GM19025 (cell line): ENCODE measurements at regions not wholly inside any gene's neighbourhood (a gene's known extent, or its start where the extent isn't known, plus 50 kb on each side); places are given as distances from the start of the nearest gene placed in this dataset.

Source experiments
- ATAC-seq: cut with Tn5 transposase; IDR thresholded peaks from one replicate; pipeline ENCODE4 v1.9.1; 2021; ENCODE audit warnings: mild to moderate bottlenecking, low read depth, moderate library complexity; ENCODE audit not compliant: unreplicated experiment

- no peak for ATAC-seq
Measured at GRCh38 chr4:66647476-66647875, 897.8 kb downstream of the CENPC start.

GRCh38 chr4:66640233-66640990, 904.9 kb downstream of the CENPC start:
- ATAC-seq, result no peak

DNA sequence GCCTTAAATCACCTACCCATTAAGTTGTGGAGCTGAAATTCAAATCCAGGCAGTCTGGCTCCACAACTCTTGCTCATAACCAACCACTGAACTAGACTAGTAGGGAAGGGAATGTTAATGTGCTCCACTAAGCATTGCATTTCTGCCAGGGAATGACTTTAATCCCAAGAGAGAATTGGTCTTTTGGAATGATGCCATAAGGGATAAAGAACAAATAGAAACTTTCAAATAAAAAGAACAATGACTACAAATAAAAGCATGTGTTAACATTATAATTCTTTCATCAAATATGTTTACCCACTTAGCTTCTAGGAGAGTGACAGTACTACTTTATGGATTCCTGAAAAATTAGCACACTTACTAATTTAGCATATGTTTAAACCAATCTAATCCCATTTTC, 905.9 kb downstream of the CENPC start:
- ATAC-seq, result no peak

DNA sequence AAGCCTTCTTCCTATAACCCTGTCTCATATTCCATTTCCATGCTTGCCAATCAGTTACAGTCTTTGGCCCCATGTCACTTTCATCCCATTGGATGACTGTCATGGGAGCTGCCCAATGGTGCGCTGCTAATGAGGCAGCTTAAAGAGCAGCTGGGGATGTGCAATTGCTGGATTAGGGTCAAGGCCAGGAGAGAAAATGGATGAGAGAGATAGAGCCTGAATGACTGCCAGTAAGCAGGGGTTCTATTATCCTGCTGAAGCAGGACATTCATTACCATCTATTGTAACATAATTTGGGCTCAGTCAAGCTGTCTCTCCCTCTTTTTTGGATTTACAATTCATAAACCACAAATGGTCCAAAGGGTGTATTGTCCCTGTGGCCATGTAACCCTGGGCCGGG, 909.0 kb downstream of the CENPC start:
- ATAC-seq, result no peak

- ATAC-seq, result no peak
Measured at GRCh38 chr4:66633477-66633876, 911.8 kb downstream of the CENPC start.

GRCh38 chr4:66629927-66630326, 915.4 kb downstream of the CENPC start:
- ATAC-seq, result no peak

DNA sequence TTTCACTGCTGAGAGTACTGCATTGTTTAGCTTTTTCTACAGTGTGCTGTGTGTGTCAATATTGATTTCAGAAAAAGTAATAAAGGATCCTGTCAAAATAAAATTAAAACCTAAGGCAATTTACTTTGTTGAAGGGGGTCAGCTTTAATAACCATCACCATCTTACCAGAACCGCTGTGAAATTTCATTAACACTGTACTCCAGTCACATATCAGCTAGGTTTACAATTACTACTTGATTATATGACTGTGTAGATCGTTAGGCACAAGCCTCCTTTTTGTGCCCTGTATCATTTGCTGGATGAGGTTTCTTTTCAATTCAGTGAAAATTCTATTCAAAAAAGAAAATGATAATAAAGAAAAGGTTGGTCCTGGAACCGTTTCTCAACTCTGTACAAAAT, 917.2 kb downstream of the CENPC start:
- no peak for ATAC-seq

GRCh38 chr4:66625480-66625879, 919.8 kb downstream of the CENPC start:
- ATAC-seq, result no peak

- ATAC-seq, result no peak
Measured at GRCh38 chr4:66613591-66613990, 931.7 kb downstream of the CENPC start.

GRCh38 chr4:66609014-66609413, 936.3 kb downstream of the CENPC start:
- ATAC-seq, result no peak

DNA sequence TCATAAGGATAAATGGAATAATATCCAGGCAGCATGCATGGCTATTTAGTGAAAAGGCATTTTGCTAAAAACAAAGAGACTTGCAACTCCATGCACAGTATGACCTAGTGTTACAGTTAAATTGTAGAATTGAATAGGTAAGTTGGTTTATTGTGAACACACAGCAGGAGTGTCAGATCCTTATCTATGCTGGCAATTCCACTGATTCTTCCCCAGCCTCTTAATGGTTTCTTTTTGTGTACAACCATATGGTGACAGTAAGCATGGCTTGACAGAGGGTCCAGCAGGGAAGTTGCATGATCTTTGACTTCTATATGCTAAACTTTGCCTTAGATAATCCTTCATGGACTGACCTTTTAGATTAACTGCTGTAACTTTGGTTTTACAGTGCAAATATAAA, 936.6 kb upstream of the EPHA5 start:
- no peak for ATAC-seq

GRCh38 chr4:66606215-66606614, 935.9 kb upstream of the EPHA5 start:
- ATAC-seq, result no peak

DNA sequence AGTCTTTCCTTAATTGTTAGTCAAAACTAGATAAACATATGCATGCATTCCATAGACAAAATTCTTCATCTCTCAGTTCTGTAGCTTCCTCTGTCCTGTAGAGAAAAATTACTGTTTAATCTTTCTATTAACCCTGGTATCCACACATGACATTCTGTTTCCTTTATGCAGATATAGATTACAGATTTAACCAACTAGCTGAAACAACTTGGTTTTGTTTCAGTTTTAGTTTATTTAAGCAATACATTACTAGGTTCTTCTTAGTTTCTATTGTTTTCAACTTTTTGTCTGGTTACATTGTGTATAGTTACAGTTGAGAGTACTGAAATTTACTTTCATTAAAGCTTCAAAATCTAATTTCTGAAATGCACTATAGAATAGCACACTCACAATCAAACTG, 933.9 kb upstream of the EPHA5 start:
- ATAC-seq, result no peak

- no peak for ATAC-seq
Measured at GRCh38 chr4:66602622-66603021, 932.3 kb upstream of the EPHA5 start.

- ATAC-seq, result no peak
Measured at GRCh38 chr4:66591968-66592367, 921.7 kb upstream of the EPHA5 start.

DNA sequence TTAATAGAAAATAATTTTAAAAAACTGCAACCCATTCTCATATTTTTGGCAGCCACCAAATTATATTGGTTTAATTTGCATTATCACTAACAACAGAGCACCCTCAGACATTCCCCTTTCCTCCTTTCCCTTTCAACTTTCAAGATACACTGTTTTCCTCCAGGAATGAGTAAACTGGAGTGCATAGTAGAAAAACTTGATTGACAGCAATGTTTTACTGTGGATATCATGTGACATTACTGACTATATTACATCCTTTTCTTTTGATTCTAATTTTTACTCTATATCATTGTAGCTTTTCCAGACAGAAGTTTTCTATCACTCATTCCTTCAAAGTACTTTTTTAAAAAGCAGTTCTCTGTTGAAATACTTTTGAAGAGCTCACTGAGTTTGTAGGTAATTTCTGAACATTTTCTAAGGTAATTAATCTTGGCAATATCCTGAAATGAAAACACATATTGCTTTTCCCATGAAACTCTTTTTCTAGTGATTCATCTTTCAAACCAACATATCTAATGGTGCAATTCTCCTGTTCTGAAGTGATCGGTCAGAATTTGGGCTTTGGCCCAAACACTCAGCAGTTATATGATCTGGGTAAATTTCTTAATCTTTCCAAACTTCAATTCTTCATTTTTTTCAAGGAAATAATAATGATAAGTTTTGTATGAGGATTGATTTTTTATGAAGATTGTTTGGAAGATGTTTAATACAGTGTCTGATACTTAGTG, 920.4 kb upstream of the EPHA5 start:
- no peak for ATAC-seq

DNA sequence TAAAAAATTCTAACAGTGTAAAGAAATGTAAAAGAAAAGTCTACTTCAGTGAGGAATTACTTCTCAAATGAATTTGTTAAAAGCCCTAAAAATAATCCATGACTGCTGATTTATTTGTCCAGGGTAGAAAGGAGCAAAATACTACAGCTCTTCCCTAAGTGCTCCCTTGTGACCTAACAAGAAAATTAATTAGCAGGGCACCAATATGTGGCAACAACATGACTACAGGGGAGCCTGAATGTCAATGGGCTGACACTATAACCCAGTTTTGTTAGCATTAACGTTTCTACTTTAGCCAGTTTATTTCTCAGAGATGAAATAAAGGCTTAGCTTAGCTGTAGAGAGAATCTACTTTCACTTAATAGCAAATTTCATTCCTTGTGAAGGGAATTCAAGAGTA, 918.9 kb upstream of the EPHA5 start:
- no peak for ATAC-seq

- no peak for ATAC-seq
Measured at GRCh38 chr4:66585767-66586166, 915.5 kb upstream of the EPHA5 start.

DNA sequence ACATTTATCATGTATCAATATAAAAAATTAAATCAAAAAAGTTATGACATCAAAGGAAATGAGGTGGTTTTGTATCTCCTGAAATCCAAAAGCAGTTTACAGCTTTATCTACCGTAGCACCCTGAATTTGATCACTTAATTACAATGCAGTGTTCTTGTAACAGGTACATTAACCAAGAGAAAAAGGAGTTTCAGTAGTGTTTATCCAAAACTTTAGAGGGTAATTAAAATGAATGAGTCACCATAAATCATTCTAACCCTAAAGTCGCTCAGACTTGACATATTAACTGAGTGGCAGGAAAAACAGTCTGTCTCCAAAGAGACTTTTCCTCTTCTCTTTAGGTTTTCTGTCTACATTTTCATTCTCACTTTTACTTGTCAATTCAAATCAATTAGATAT, 907.6 kb upstream of the EPHA5 start:
- no peak for ATAC-seq

DNA sequence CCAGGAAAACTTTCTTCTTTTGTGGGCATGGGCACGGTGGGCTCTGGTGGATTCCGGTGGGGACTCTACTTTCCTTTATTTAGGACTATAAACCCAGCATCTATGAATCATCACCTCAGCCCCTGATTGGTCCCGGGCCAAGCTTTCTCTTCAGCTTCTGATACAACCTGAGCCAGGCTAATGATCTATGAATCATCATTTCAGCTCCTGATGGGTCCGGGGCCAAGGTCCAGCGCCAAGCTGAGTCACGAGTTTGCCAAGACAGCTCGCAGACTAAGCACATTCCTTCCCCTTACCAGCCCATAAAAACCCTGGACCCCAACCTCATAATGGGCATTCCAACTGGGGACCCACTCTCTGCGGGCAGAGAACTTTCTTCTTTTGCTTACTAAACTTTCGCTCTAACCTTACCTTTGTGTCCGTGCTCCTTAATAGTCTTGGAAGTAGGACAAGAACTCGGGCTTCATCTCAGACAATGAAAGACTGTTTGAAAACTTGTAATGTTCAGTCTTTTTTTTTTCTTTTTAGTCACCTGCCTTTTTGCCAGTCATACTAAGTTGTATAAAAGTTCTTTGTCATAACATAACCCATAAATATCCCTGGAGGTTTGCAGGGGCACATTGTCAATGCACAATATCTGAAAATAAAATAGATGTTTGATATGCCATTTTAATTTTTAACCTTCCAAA, 904.9 kb upstream of the EPHA5 start:
- ATAC-seq, result no peak

GRCh38 chr4:66574145-66574978, 904.1 kb upstream of the EPHA5 start:
- no peak for ATAC-seq
